NCI-H460 (cell line): ENCODE measurements at regions not wholly inside any gene's neighbourhood (a gene's known extent, or its start where the extent isn't known, plus 50 kb on each side); places are given as distances from the start of the nearest gene placed in this dataset.

Experiments
- DNase-seq: peaks from one replicate; pipeline ENCODE4 v3.0.0-alpha.2; 2016; ENCODE audit warnings: low read depth; ENCODE audit errors: extremely low read depth

DNA sequence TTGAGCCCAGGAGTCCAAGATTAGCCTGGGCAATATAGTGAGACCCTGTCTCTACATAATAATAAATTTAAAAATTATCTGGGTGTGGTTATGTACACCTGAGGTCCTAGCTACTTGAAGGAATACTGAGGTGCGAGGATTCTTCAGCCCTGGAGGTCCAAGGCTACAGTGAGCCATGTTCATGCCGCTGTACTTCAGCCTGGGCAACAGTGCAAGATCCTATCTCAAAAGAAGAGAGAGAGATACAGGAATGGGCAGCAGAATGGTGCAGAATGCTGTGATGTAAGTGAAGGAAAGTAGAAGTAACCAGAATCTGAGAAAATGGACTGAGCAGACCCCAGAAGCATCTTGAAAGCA lies 62.7 kb upstream of the EXOC4 start:
- no peak for DNase-seq

GRCh38 chr7:133190650-133191049 lies 62.2 kb upstream of the EXOC4 start:
- DNase-seq = no peak

DNA sequence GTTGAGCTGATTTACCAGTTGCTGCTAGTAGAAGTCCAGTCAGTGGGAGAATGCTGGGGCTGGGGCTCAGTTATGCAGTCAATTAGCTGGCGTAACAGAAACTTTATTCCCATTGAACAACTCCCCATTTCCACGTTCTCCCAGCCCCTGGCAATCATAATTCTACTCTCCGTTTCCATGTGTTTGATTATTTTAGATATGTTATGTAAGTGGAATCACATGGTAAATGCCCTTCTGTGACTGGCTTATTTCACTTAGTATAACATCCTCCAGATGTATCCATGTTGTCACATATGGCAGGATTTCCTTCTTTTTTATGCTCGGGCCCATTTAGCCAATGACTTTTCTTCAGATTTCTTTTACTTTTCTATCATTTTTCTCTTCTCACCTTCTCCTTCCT lies 61.1 kb upstream of the EXOC4 start:
- no peak for DNase-seq

DNA sequence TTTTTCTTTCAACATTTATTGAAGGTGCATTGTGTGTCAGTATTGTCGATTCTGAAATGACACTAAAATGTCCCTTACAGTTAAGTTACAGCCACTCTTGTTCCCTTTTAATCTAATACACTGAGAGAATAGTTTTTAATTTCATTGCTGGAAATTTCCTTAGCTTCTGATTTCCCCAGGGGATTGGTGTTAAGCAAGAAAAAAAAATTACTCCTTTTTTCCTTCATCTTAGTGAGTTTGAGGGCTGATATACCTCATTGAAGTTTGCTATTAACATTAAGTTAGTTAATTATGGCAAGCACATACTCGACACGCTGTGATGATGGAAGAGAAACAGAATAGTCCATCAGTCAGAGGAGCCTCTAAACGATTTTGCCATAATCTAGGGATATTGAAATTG lies 57.0 kb upstream of the EXOC4 start:
- DNase-seq = no peak

DNA sequence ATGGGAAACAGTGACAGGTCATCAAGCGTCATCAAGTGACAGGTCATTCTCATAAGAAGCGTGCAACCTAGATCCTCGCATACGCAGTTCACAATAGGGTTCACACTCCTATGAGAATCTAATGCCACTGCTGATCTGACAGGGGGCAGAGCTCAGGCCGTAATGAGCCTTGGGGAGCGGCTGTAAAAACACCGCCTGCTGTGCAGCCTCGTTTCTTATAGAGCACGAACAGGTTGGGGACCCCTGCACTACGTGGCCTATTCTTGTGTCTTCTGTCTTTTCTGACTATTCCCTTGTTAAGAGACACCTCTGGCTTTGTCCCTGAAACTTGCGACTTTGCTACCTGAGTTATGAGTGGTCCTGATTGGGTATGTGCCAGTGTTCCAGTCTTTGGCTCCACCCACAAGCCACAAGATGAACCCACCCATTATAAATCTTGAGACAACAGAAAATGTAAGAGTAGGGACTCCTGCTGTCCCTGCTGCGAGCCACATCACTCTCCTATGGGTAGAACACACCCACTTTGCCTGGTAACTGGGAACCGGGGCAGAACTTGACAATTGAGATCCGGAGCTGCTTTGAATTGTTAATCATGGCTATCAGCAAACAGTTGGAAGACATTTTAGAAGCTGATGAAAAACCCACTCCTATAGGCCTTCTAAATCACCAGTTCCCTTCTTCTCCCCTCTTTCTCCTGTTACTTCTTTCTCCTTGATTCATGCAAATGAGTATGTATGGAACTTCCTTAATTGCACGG lies 55.8 kb upstream of the EXOC4 start:
- DNase-seq = no peak

DNA sequence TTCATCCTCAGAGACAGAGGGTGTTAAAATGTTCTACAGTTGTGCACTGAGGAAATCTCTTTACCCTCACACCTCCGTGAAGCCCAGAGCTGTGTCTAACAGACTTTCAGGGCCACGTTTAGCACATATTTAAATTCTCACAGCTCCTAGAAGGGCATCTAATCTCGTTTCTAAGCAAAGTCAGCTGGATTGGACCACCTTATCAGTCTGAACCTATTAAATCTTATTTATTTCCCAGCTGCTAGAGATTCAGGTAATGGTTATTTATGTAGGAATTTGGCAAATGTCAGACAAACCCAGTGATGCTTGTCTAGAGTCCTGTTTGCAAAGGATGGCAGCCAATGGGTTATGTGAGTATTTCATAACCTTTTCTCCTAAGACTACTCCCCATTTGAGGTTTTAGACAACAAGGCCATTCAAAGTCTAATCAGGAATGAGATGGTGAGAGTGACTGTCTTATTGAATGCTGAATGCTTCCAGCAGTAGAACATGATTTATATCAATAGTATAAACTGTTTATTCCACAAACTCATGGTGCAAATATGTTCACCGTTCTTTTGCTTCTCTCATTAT lies 54.8 kb upstream of the EXOC4 start:
- DNase-seq = no peak

- DNase-seq = no peak
Observed at GRCh38 chr7:133199831-133200230, 53.0 kb upstream of the EXOC4 start.

DNA sequence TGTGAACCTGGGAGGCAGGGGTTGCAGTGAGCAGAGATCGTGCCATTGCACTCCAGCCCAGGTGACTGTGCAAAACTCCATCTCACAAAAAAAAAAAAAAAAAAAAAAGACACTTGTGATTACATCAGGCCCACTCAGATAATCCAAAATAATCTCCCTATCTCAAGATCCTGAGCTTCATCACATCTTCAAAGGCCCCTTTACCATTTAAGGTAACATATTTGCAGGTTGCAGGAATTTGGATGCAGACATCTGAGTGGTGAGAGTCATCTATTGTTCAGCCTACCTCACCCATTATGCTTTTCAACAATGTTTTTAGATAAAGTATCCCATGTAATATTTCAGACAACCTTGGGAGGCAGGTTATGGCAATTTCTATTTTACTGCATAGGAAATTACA lies 51.4 kb upstream of the EXOC4 start:
- no peak for DNase-seq

GRCh38 chr7:133202942-133203341 lies 49.9 kb upstream of the EXOC4 start:
- DNase-seq = no peak
